GM19193 (cell line): ENCODE measurements at regions not wholly inside any gene's neighbourhood (a gene's known extent, or its start where the extent isn't known, plus 50 kb on each side); places are given as distances from the start of the nearest gene placed in this dataset.

ENCODE experiments used
- POLR2A ChIP-seq: IDR thresholded peaks from 4 replicates; pipeline ENCODE4 v1.6.1; 2011; ENCODE audit not compliant: insufficient read depth, insufficient read length; ENCODE audit errors: extremely low read depth

DNA sequence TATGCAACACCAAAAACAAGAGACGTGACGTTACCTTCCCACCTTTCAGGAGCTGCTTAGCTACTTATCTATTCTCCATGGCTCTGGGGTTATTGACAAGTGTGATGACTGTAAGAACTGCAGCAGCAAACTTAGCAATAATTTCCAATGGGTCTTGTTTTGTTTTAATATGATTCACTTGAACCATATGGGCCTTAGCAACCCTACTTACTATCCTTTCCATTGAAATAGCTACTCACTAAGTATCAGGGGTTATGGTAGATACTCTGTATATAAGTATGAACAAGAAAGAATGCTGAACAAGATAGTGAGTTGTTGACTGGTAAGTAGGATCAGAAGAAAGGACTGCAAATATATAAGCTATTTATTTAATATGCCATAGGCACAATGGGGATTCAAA, 69.3 kb upstream of the BBX start:
- no peak for TF ChIP-seq POLR2A

- no peak for TF ChIP-seq POLR2A
These were observed 67.1 kb upstream of the BBX start for GRCh38 chr3:107455621-107456020.

GRCh38 chr3:107456501-107456900, 66.3 kb upstream of the BBX start:
- TF ChIP-seq POLR2A: no peak

GRCh38 chr3:107458871-107459270, 63.9 kb upstream of the BBX start:
- no peak for TF ChIP-seq POLR2A

GRCh38 chr3:107461721-107462120, 61.0 kb upstream of the BBX start:
- TF ChIP-seq POLR2A: no peak

DNA sequence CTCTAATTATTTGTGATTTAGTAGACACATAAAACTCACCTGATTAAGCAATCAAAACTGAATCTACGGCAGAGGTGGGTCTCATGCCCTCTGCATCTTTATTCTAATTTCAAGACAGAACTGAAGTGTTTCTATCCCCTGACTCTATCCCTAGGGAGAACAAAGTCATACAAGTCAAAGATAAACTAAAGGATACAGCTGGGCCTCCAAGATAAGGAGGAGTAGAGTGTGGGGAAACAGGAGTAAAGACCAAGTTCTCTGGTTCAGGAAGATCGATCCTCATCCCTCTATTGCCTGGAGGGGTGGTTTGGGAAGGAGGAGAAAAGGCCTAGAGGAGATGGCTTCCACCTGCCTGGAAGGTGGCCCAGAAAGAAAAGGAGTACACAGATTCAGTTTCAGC, 58.7 kb upstream of the BBX start:
- no peak for TF ChIP-seq POLR2A

- TF ChIP-seq POLR2A: no peak
These were observed 57.6 kb upstream of the BBX start for GRCh38 chr3:107465064-107465631.

GRCh38 chr3:107468782-107469181, 54.0 kb upstream of the BBX start:
- TF ChIP-seq POLR2A: no peak
